Motor neuron (in vitro differentiated cells): ENCODE measurements at regions not wholly inside any gene's neighbourhood (a gene's known extent, or its start where the extent isn't known, plus 50 kb on each side); places are given as distances from the start of the nearest gene placed in this dataset.
"Not testable (repeated sequence)": the region's sequence is repeated elsewhere in the genome, so short reads cannot be mapped to it uniquely, and the experiment has no call there.

Source experiments
- ATAC-seq, 8 experiments: fragments of 200-7000 bp; cut with Tn5 transposase; replicated peaks in 6 of 8; 2 replicates each; pipeline ENCODE4 v1.8.0; 2021; ENCODE audit warnings: mild to moderate bottlenecking in 8 of 8, moderate library complexity in 8 of 8
- H3K27ac ChIP-seq, 2 donors: fragments of 250-450 bp; sonication (Bioruptor Pico); 2 replicates each; pipeline ENCODE4 v1.9.0; 2021; ENCODE audit warnings: antibody characterized with exemption in 2 of 2, mild to moderate bottlenecking in 2 of 2, moderate library complexity in 1 of 2
- H3K4me1 ChIP-seq, 2 donors: fragments of 250-450 bp; sonication (Bioruptor Pico); replicated peaks in 1 of 2; 2 replicates each; pipeline ENCODE4 v1.6.1; 2021; ENCODE audit warnings: antibody characterized with exemption in 2 of 2, mild to moderate bottlenecking in 2 of 2, moderate library complexity in 1 of 2
- H3K4me3 ChIP-seq, 5 donors: fragments of 250-450 bp; sonication (Bioruptor Pico); 2 replicates each; pipeline ENCODE4 v1.9.0; 2021; ENCODE audit warnings: antibody characterized with exemption in 5 of 5, mild to moderate bottlenecking in 5 of 5, moderate library complexity in 4 of 5
- whole genome bisulfite sequencing, 10 experiments: fragments of 450-650 bp; shearing (Covaris generic); methylation state at CpG; one replicate each; pipeline ENCODE4 v1.0.0; 2022; 5-methylcytosine and 5-hydroxymethylcytosine counted together
- in situ Hi-C, 9 experiments: fragments of 400-800 bp; cut with MboI; loops; one replicate each; pipeline ENCODE4 v1.15.0; 2021; ENCODE audit warnings: low sequenced_read_pairs in 9 of 9, low pct_unique_long_range_greater_than_20kb in 2 of 9; ENCODE audit not compliant: unreplicated experiment in 9 of 9

- WGBS, 10 experiments = 0 to 92% (median 40%) methylated on average over 1 to 4 of the region's 4 CpGs; no CpG with 5 or more reads in 1 of the 10 experiments
Observed at GRCh38 chr6:8858854-8859331, 423.5 kb upstream of the SLC35B3 start.

GRCh38 chr6:8857160-8857559, 421.8 kb upstream of the SLC35B3 start:
- no peaks in the 10 kb centered on the region for H3K4me1 ChIP-seq
- in situ Hi-C loops = no loop called here
- no peak for ATAC-seq
- H3K4me3 ChIP-seq = no peak overlapping the region
- no peak overlapping the region for H3K27ac ChIP-seq
- 7 to 90% (median 46%) methylated on average over 1 to 2 of the region's 2 CpGs; no CpG with 5 or more reads in 4 of the 10 experiments for WGBS, 10 experiments

More at GRCh38 chr6:8858854-8859331, 423.5 kb upstream of the SLC35B3 start:
- ATAC-seq = peak in 3 of 8 experiments; percentile 11 to 32 (median 25)
- no peak overlapping the region for H3K4me3 ChIP-seq
- no peak overlapping the region for H3K27ac ChIP-seq
- in situ Hi-C loops = no loop called here
- no peaks in the 10 kb centered on the region for H3K4me1 ChIP-seq

DNA sequence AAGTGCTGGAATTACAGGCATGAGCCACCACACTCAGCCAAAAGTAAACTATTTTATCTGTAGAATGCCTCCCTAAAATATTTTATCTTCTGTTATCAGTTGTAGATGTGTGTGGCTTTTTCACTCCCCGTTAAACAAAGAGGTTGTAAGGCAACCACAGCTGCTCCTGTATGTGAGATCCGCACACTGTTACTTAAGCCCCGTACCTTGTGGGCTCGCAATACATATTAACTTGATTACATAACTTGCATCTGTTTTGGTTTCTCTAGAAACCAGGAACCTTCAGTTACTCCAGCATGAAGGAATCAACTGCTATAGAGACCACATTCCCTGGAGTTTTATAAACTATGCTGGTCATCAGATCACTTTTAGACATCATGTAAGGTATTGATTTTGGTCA, 420.1 kb upstream of the SLC35B3 start:
- ATAC-seq = no peak
- 20 to 100% (median 97%) methylated on average over 1 to 4 of the region's 4 CpGs; no CpG with 5 or more reads in 3 of the 10 experiments for WGBS, 10 experiments
- Histone ChIP-seq H3K4me1 (no peaks in the 10 kb centered on the region), H3K27ac (no peak overlapping the region), H3K4me3 (no peak overlapping the region)
- in situ Hi-C loops = no loop called here

DNA sequence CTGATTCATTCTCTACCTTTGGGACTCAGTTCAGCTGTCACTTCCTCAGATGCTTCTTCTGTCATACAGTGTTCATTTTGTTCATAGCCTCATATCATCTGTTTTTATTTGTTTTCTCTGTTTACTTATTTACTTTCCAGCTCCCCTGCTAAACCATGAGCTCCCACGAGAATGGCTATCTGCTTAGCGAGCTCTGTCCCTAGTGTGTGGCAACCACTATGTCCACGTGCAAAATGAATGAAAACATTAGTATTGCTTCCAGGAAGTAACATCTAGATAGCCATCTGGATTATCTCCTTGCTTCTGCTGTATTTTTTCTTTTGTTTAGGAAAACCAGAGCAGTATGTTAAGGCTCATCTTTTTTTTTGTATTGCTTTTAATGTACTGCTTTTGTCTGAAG, 417.0 kb upstream of the SLC35B3 start:
- 3 to 95% (median 83%) methylated on average over 2 to 3 of the region's 3 CpGs; no CpG with 5 or more reads in 1 of the 10 experiments for WGBS, 10 experiments
- no peak for ATAC-seq
- Histone ChIP-seq H3K4me3 (no peak overlapping the region), H3K27ac (no peak overlapping the region), H3K4me1 (no peaks in the 10 kb centered on the region)
- in situ Hi-C loops = no loop called here

- ATAC-seq, H3K4me3 ChIP-seq, in situ Hi-C loops, H3K4me1 ChIP-seq, H3K27ac ChIP-seq: not testable (repeated sequence)
- WGBS, 10 experiments = 45 to 100% (median 88%) methylated on average over 1 to 6 of the region's 6 CpGs; no CpG with 5 or more reads in 1 of the 10 experiments
Observed at GRCh38 chr6:8846680-8847079, 411.3 kb upstream of the SLC35B3 start.

DNA sequence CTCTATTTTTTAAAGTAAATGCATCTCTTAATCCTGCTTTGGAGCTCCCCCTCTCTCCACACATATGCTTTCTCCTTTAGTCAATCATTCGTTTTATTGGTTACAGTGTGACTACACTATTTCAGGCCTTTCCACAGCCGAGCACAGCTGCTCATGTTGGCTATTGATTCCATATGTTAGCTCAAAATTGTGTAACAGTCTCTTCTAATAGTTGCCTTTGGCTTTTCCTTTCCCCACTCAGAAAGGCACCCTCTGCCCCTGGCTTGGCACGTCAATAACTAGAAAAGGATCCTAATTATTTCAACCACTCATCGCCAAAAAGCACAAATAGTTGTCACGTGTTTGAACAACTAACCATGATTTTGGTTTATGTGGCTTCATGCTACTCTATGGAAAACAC, 410.3 kb upstream of the SLC35B3 start:
- Histone ChIP-seq H3K4me3 (no peak overlapping the region), H3K27ac (no peak overlapping the region), H3K4me1 (no peaks in the 10 kb centered on the region)
- in situ Hi-C loops = no loop called here
- peak in 1 of 8 experiments; percentile 12 for ATAC-seq
- WGBS, 10 experiments = 12 to 96% (median 72%) methylated on average over 1 to 5 of the region's 5 CpGs

DNA sequence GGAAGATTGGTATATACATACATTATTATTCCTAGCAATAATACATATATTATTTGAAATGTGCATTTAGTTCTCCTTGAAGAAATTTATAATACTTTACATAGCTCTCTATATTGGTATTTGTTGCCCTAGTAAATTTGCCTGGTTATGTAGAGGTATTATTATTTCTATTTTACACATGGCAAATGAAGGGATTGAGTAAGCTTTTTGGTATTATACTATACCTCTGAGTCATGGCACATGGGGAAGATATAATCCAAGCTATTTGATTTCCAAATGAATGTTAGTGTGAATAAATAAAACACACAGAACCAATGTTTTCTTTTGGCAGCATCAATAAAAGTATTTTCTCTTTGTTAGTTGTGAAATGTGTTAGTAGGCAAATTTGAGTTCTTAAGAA, 409.6 kb upstream of the SLC35B3 start:
- Histone ChIP-seq H3K27ac (no peak overlapping the region), H3K4me3 (no peak overlapping the region), H3K4me1 (no peaks in the 10 kb centered on the region)
- peak in 1 of 8 experiments; percentile 82 for ATAC-seq
- in situ Hi-C loops = no loop called here

DNA sequence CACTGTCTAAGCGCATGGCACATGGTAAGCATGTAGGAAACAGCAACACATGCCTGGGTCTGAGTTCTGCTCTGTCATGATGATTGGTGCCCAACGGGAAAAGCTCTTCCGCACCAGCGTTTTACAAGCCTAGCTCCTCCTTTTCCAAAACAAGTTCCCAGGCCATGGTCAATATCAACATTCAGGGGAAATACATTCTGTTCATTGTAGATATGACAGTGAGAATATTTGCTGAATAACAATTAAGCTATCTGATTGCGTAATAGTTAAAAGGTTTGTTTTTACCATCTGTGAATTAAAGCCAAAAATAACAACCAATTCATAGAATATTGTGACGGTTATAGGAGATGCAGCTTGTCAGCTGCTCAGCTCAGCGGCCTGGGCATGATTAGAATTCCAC, 404.3 kb upstream of the SLC35B3 start:
- Histone ChIP-seq H3K27ac (no peak overlapping the region), H3K4me3 (no peak overlapping the region), H3K4me1 (peaks cover 0 to 7% of the 10 kb centered on the region in 2 donors)
- no peak for ATAC-seq
- WGBS, 10 experiments = 0 to 95% (median 83%) methylated on average over 1 to 7 of the region's 7 CpGs
- in situ Hi-C loops = no loop called here

DNA sequence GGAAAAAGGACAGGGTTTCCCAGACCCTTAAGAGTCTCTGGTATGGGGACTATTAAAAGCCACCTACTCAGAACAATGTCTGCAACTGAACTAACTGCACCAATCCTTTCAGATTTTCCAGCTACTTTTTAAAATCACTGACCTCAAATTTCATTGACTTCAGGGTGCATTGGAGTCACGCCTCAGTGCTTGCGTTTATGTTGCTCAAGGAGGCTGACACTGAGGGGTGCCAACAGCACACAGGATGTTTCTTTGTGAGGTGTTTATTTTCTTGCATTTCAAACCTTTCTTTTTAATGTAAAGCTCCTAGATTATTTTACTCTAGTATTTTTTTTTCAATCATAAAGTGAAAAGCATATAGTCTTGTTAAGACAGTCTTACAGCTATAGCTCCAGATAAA, 402.0 kb upstream of the SLC35B3 start:
- ATAC-seq = no peak
- in situ Hi-C loops = no loop called here
- WGBS, 10 experiments = 10 to 61% (median 54%) methylated on average over 1 to 2 of the region's 2 CpGs; no CpG with 5 or more reads in 3 of the 10 experiments
- H3K4me1 ChIP-seq = peaks cover 0 to 7% of the 10 kb centered on the region in 2 donors
- H3K4me3 ChIP-seq = no peak overlapping the region
- H3K27ac ChIP-seq = no peak overlapping the region

- H3K27ac ChIP-seq, H3K4me3 ChIP-seq, H3K4me1 ChIP-seq, ATAC-seq, in situ Hi-C loops: not testable (repeated sequence)
- WGBS, 10 experiments = 33 to 100% (median 100%) methylated on average over 1 to 3 of the region's 3 CpGs; no CpG with 5 or more reads in 3 of the 10 experiments
Observed at GRCh38 chr6:8832695-8833094, 397.4 kb upstream of the SLC35B3 start.

DNA sequence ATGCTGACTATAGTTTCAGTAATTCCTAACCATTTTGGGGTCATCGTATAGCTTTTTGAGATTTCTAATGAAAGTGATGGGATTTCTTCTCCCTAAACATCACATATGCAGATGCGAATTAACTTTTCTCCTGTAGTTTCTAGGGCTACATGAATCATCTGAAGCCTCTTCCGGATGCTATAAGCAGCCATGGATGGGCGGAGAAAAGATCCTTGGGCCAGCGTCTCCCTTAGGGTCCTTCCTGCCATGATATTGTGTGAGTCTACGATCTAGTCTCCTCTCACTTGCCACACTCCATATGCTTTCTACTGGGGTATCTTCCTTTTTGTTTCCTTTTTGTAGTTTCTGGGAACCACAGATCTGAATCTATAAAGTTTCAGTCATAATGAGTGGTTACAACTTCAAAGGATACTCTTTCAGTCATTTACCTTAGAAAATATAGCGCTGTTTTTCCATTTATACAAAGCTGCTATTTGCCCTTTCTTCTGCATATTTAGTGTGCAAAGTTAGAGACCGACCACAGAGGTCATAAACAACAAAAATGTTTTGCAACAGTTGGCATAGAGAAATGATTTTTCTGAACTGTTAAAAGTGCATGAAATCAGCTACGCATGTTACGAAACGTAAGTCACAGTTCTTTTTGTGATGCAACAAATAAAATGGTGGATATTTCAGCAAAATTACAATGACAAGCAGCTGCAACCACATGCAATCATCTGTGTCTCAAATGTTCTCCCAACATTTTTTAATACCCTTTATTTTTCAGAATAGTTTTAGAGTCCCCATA, 396.2 kb upstream of the SLC35B3 start:
- H3K4me3 ChIP-seq = no peak overlapping the region
- ATAC-seq = no peak
- in situ Hi-C loops = no loop called here
- 9 to 95% (median 86%) methylated on average over 2 to 11 of the region's 11 CpGs for WGBS, 10 experiments
- no peak overlapping the region for H3K27ac ChIP-seq
- peaks cover 0 to 6% of the 10 kb centered on the region in 2 donors for H3K4me1 ChIP-seq

- H3K4me3 ChIP-seq = no peak overlapping the region
- no peak for ATAC-seq
- in situ Hi-C loops = no loop called here
- H3K27ac ChIP-seq = no peak overlapping the region
- peaks cover 0 to 6% of the 10 kb centered on the region in 2 donors for H3K4me1 ChIP-seq
- WGBS, 10 experiments = 0 to 100% (median 13%) methylated on average over 1 of the region's 1 CpG; no CpG with 5 or more reads in 3 of the 10 experiments
Observed at GRCh38 chr6:8830794-8831193, 395.4 kb upstream of the SLC35B3 start.

DNA sequence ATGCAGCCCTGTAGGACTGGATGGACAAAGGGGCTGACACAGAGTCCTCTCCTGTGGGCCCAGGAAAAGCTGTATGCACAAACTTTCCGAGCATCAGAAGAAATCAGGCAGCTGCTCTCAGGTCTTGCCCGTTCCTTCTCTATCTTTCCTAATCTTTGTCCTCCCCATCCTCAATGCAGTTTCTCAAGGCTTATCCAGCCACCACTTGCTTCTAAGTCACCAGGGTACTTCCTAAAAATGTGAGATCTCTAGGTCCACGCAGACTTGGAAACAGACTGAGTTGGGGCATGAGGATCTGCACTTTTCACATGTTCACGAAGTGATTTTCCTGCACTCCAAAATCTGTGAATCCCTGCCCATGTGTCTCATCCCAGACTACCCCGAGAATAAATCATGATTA, 394.5 kb upstream of the SLC35B3 start:
- WGBS, 10 experiments = 18 to 100% (median 72%) methylated on average over 1 to 5 of the region's 5 CpGs; no CpG with 5 or more reads in 1 of the 10 experiments
- no peak for ATAC-seq
- in situ Hi-C loops = no loop called here

GRCh38 chr6:8829296-8829695, 394.0 kb upstream of the SLC35B3 start:
- H3K27ac ChIP-seq = no peak overlapping the region
- no peak for ATAC-seq
- no peak overlapping the region for H3K4me3 ChIP-seq
- in situ Hi-C loops = no loop called here
- WGBS, 10 experiments = 36 to 100% (median 87%) methylated on average over 1 to 4 of the region's 4 CpGs
- peaks cover 0 to 6% of the 10 kb centered on the region in 2 donors for H3K4me1 ChIP-seq

More for the DNA sequence above, 394.5 kb upstream of the SLC35B3 start:
- Histone ChIP-seq H3K27ac (no peak overlapping the region), H3K4me3 (no peak overlapping the region), H3K4me1 (peaks cover 0 to 6% of the 10 kb centered on the region in 2 donors)
